A204.1 (cell line): ENCODE measurements at regions not wholly inside any gene's neighbourhood (a gene's known extent, or its start where the extent isn't known, plus 50 kb on each side); places are given as distances from the start of the nearest gene placed in this dataset.
"Not testable (repeated sequence)": the region's sequence is repeated elsewhere in the genome, so short reads cannot be mapped to it uniquely, and the experiment has no call there.

ENCODE experiments used
- FAIRE-seq: peaks from 2 replicates; lab custom pipeline; 2012; peaks lifted over from hg19 to GRCh38; lab: Jason Lieb, UNC

DNA sequence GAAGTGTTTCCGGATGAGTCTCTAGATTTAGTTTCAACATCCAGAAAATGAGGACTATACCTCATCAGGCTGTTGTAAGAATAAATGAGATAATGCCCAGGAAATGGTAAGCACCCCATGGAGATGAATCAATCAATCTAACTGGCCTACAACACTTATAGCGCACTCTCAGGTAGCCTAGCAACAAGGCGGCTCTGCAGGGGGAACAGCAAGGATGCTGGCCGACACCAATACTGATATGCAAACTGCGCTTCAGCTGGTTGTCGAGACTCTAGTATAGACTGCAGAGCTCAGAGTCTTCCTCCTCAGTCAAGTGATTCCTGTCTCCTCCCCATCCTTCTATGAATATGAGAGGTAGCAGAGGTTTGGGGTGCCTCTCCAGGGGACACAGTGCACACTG lies 218.8 kb upstream of the WWC1 start:
- no peak for FAIRE-seq

DNA sequence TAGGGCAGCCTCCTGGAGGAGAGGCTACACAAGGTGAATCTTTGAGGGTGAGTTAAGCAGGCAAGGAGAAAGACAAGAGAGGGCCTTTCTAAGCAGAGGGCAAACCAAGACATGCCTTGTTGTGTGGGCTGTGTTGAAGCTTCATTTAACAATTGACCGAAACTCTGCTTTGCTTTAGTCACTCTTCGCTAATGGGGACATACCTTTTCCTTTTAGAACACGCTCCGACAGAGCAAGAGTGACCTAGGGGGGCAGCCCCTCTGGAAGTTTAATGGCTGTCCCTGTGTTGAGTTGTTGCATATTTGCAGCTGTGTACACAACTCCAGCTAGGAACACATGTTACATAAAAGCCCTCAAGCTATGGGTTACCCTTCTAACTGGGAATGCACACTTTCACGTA lies 218.1 kb upstream of the WWC1 start:
- FAIRE-seq = no peak

DNA sequence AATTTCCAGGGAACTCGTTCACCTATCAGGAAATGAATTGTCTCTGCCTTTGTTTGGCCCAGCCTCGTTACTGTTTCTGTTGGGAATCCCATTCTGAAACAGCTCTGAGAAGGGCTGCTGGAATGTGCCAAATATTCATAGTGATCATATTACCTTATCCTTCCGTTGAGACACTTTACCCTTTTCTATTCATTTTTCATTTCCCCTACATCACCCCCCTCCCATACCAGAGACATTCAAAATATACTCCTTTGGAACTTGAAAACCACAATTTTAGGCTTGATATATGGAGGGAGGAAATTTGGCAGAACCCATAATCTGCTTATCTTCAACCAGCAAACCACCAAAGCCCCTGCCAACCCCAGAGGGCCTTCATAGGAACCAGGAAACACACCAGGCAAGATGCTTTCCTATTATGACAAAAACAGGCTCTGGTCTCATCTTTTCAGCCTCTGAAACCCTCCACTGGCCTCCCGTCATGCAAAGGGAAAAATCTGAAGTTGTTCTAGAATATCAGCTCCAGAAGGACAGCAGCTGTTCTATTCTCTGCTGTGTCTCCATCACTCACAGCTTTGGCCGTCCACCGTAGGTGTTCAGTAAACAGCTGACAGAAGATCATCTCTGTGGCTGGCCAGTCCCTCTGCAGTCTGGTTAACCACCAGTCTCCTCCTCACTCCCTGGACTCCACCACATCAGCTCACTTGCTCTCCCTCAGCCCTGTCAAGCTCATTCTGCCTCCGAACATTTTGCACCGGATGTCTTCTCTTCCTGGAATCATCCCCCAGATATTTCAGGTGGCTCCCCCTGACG lies 217.2 kb upstream of the WWC1 start:
- no peak for FAIRE-seq

DNA sequence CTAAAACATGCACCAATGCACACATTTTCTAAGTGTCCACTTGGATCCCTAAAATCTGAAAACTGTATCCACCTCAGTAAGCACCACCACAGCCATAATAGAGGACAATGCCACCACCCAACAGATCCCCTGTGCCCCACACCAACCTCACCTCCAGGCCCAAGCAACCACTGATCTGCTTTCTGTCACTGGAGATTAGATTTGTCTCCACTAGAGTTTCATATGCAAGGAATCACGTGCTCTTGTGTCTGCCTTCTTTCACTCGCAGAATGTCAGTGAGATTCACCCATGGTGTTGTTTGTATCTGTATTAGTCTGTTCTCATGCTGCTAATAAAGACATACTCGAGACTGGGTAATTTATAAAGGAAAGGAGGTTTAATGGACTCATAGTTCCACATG lies 216.1 kb upstream of the WWC1 start:
- FAIRE-seq = no peak

DNA sequence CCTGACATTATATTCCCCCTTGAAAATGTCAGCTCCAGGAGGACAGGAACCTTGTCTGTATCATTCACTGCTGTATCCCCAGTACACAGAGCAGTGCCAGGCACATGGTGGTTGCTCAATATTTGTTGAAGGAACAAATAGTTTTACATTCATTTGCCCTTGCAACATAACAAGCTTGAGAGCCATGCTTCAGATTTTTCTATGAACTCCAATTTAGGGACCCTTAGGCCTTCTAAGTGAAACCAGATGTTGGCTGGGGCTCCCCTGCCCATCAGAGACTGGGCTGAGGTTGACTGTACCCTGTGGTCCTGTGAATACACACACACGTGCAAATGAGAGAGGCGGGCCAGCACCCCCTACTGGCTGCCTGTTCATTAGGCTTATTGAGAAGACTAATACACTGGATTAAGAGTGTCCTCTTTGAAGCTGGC lies 214.9 kb upstream of the WWC1 start:
- no peak for FAIRE-seq

DNA sequence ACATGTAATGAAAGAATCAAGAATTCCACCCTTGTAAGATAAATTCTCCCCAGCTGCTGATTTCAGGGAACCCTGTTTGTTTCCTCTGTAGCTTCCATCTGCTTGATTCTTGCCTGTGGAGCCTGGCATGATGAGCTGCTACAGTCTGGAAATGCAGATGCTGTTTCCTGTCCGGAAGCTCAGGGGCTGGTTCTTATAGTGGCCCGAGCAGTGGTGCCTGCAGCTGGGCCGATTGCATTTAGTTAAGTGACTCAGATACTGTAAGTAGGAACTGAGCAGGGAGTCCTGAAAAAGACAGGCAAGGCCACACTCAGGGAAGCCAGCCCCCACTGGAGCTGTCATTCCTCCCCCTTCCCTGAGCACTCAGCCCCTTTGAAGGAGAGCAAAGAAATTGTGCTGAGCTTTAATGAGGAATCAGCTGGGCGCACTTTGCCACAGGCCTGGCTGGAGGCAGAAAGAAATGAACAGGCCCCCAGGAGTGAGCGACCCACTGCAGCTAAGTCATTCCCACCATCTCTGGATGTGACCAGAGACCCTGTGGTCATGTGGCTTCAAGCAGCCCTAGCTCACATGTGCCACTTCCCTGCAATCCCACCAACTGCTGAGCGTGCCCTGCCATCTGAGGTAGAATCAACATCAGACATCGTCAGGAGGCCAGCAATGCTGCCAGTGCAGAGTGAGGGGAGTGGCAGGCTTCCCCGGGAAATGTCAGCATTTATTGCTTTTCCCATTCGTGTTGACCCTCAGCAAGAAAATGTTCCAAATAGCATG lies 206.0 kb upstream of the WWC1 start:
- FAIRE-seq = no peak

DNA sequence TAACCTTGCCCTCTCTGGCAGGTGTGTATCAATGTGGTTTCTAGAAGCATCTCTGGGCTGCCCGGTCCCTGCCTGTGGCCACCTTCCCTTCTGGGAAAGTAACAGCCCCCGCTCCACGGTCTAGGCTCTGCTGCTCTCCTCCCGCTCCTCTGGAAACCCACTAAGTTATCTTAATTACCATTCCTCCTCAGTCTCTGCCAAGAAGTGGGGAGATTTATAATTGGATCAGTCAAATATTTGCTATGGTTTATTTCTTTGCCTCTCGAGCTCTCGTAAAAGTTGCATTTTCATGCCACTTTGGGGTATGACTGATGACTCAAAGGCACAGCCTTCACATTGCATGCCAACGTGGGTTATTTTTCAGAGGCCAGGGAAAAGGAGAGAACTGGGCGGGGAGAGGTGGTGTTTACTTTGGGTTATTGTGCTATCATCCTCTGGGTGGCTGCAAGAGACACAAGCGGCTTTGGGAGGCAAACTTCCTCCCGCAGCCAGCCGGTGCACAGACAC lies 205.3 kb upstream of the WWC1 start:
- FAIRE-seq = no peak

DNA sequence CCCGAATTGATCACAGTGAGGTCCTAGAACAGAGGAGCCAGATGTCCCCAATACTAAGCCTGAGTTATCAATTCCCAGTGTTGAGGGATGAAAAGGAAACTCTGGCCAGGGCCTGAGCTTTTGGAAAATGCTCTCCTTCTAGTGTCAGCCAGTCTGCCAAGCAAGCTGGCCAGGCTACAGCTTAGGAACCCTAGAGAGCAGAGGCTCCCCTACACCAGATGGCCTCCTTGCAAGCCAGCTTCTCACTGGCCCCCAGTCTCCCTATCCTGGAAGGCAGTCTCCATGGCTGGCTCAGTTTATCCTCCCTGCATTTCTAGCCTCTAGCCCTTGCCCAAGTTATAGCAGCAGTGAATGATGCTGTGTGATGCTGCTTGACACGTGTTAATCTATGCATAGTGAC lies 204.7 kb upstream of the WWC1 start:
- no peak for FAIRE-seq

DNA sequence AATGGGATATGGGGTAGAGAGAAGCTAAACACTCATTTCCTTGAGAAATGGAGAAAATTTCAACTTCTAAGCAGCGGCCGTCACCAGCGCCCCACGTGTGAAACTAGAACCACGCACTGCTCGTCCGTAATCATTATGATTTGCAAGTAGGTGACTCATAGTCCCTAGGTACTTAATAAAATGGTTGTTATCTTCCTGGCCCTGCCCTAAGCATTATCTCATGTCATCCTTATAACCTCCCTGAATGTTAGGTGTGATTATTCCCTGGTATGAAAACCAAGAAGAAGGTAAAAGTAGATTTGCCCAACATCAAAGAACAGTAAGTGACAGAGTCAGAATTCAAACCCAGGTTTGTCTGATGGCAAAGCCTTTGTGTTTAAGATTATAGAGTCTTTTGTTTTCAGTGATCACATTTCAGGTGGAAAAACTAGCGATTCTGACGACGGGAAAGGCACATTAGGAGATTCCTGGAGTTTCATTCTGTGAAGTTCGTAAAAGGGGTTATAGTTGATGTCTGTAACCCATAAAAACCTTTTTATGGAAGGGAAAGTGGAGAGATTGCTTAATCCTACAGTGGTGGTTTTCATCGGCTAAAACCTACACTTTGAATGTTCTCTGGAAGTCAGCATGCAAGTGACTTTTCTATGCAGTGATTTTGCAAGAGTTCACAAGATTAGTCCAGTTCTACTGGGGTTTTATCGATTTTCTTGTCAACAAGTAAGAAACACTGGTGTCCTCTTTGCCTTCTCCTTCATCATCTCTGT lies 202.9 kb upstream of the WWC1 start:
- FAIRE-seq = no peak

DNA sequence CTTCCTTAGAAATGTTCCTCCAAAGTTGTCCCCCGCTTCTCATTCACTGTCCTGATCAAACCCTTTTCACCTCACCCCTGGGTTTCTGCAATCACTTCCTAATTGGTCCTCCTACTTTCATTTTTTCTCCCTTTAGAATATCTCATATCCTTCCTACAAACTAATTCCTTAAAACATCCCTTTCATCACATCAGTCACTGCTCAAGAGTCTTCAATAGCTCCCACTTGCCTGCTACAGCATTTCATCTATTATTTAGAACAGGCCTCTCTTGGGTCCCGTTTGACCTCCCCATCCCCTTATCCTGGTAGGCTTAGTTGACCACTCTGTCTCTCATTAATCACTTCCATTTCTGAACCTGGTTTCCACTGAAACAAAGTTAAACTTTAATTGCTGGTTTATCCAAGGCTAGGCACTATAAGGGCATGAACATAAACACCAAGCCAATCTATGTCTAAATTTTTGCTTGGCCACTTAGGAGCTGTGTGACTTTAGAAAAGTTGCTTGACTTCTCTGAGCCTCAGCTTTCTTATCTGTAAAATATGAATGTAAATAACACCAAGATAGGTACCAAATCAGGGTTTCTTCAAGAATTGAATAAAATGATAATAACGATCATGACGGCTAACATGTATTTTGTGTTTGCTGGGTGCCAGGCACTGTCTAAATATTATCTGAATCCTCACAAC lies 202.1 kb upstream of the WWC1 start:
- FAIRE-seq = no peak

DNA sequence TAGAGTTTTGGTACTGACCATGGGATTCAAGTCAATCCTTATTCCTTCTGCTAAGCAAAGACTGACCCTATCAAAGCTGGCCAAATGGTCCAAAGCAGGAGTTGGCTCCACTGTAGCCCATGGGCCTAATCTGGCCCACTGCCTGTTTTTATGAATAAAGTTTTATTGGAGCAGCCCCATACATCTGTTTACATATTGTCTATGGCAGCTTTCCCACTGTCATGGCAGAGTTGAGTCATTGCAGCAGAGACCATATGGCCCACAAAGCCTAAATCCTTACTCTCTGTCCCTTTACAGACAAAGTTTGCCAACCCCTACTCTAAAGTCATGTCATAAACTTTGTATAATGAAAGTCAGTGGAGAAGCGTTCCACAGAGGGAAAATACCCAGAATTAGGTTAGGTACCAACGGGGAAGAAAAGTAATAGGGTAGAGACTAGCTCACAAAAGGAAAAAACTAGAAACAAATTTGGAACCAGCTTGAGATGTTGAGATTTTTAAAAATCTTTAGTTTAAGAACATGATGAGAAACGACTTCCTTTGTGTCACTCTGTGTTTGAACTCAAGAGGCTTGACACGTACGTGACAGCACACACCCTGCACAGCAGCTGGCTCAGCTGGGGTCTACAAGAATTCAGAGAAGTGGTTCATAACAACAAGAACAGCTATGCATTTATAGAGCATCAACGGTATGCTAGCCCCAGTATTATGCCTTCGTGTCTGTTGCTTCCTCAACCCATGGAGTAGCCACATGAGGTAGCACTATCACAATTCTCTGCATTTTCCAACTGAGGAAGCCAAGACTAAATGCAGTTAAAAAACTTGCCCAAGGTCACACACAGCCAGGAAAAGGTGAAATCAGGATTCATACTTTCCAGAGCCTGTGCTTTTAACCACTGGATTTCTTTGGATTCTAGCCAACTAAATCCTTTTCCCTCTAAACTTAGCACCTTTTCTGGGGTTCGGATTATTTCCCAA lies 198.9 kb upstream of the WWC1 start:
- no peak for FAIRE-seq

DNA sequence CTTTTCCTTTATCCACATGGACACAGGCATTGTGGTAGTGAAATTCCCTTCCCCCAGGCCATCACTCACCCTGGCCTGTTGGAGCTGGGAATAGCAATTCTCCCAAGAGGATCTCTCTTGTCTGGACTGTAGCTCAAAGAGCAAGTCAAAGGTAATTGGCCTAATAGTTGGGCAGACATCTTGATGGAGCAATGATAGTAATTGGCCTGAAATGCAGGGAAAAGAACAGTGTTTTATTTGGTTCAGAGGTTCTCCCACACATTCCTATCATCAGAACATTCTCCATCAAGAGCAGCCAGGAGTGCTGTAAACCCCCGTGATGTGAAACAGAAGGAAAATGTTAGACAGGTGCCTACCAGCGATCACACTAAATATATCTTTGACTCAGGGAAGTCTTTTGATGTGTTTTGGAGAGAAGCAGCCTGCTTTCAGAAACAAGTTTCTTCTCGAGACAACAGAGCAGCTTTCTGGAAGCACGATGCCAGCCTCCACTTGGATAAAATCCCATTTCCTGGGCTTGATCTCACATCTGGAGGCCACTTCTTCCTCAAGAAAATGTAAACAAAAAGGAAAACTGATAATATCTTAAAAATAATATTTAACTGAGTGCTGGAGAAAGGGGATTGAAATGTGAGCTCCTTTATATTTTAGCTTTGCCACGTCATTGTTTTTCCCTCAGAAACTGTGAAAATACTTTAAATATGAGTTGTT lies 198.1 kb upstream of the WWC1 start:
- no peak for FAIRE-seq

DNA sequence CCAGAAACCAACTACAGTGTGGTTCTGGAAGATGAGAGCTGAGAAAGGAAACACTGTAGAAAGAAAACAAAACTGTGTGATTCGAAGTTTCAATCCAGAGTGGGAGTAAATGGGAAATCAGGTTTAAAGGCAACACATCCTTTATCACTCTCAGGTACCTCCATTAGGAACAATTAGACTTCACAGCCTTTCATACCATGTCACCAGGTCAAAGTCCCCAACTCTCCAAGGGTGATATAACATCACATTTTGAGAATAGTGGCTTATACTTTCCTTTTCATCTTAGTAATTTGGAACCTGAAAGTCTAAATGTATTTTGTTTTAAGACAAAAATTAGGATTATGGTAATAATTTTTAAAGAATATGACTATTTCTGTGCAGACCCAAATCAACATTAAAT lies 194.9 kb upstream of the WWC1 start:
- FAIRE-seq = no peak

DNA sequence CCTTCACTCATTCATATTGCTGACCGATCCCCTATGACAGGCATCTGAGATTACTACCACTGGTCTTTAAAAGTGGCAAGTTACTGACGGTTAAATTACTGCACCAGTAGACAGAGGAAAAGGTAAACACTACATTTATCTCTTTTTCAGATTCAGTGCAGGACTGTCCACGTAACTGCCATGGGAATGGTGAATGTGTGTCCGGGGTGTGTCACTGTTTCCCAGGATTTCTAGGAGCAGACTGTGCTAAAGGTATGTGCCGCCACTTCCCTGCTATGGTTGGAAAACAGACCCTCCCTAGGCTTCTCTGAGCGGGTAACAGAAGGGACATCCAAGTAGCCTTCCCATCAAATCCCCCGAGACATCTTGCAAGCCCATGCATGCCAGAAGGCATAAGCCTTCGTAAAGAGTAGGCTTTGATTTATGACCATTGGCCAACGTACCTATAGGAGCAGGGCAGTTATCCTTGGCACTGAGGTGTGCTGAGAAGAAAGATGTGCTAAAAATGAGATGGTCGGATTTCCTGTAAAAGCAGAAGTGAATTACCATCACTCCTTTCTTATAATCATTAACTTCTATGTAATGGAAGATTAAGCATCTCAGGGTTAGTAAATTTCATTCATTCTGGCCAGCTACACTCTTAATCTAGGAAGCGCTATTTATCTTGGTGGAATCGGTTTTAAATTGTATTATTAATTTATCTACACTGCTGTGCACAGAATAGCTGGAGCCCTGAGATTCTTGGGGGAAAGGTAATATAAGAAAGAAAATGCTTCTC lies 193.4 kb upstream of the WWC1 start:
- no peak for FAIRE-seq

DNA sequence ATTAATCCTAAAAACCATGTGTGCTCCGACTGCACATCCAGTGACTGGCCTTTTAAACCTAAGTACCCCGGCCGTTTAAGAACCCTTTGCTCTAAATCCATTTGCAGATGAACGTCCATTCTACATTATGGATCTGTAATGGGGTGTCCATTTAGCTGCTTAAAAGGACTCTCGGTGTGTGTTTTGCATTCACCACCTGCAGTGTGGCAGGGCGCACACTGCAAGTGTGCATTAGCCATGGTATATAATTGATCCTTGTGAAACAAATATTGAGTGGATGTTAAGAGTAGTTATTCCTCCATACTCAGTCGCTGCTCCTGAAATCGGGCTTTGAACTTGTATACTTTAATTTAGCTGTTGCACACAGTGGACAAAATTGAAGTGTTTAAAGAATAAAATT lies 190.1 kb upstream of the WWC1 start:
- FAIRE-seq = no peak

DNA sequence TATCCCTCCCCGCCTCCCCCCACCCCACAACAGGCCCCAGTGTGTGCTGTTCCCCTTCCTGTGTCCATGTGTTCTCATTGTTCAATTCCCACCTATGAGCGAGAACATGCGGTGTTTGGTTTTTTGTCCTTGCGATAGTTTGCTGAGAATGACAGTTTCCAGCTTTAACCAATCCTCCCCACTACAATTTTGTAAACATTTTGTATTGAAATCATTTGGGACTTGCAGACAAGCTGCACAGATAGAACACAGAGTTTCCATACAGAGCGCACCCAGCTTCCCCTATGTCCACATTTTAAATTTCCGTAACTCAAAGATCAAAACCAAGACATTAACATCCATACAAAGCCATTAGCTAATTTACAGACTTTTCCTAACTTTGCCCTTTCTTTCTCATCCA lies 188.4 kb upstream of the WWC1 start:
- not testable (repeated sequence) for FAIRE-seq

DNA sequence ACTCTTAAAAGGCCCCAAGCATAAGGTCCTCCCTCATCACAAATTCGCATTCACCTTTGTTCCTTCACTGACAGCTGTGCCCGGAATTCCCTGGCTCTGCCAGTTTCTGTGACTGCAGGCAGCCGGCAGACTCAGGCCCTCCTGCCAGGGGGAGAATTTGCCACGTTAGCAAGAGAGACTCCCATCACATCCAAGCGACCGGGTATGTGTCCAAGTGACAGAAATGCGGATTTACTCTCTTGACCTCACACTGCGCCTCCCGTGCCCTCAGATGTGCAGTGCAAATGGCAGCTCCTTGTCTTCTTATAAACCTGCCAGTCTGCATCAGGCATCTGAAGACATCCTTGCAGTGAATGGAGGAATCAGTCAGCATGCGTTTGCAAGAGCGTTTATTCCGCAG lies 187.1 kb upstream of the WWC1 start:
- FAIRE-seq = no peak

DNA sequence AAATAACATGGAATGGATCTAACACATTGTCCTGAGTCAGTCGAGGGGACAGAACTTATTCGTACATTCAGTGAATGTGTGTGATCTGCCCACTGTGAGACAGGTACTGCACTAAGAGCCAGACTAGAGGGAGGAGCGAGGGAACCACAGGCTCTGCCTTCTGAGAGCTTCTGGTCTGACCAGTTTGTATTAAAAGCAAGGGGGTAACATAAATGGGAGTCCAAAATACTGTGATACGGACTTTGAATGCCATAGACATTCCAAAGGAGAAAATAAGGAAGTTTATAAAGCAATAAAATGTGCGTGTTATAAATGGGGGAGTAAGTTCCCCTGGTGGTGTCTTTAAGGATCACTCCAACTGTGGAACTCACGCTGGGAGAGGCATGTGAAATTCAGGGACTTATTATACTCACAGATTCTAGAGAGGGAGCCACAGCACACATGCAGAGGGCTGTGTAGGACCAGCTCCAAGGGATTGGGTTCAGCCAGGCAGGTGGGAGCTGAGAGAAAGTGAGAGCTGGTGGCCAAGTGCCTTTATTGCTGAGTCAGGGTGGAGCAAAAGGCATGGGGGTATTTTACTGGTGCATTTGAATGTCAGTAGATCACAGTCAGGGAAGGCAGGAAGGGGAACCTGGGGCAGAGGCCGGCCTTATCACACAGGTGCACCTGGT lies 186.5 kb upstream of the WWC1 start:
- FAIRE-seq = no peak
